ENCODE measurements at regions not wholly inside any gene's neighbourhood (a gene's known extent, or its start where the extent isn't known, plus 50 kb on each side); places are given as distances from the start of the nearest gene placed in this dataset.

DNA sequence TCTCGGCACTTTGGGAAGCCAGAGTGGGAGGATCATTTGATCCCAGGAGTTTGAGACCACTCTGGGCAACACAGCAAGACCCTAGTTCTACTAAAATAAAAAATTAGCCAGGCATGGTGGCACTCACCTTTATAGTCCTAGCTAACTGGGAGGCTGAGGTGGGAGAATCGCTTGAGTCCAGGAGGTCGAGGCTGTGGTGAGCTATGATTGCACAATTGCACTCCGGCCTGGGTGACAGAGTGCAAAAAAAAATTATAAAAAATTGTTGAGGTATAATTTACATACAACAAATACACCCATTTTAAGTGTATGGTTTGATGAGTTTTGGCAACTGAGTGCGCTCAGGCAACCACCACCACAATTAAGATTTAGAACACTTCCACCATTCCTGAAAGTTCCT lies 108.5 kb upstream of the GADD45A start:
- TF ChIP-seq, protein P1, sequence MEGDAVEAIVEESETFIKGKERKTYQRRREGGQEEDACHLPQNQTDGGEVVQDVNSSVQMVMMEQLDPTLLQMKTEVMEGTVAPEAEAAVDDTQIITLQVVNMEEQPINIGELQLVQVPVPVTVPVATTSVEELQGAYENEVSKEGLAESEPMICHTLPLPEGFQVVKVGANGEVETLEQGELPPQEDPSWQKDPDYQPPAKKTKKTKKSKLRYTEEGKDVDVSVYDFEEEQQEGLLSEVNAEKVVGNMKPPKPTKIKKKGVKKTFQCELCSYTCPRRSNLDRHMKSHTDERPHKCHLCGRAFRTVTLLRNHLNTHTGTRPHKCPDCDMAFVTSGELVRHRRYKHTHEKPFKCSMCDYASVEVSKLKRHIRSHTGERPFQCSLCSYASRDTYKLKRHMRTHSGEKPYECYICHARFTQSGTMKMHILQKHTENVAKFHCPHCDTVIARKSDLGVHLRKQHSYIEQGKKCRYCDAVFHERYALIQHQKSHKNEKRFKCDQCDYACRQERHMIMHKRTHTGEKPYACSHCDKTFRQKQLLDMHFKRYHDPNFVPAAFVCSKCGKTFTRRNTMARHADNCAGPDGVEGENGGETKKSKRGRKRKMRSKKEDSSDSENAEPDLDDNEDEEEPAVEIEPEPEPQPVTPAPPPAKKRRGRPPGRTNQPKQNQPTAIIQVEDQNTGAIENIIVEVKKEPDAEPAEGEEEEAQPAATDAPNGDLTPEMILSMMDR (conservative IDR thresholded peaks at IDR 0.05) = no peak
- no peak for TF ChIP-seq EZH2 (IDR thresholded peaks at IDR 0.05; ENCODE audit: low read depth)

Measured in PC-9 (cell line).